C4-2B (cell line): ENCODE measurements at regions not wholly inside any gene's neighbourhood (a gene's known extent, or its start where the extent isn't known, plus 50 kb on each side); places are given as distances from the start of the nearest gene placed in this dataset.
A peak's percentile ranks its signal among the peaks of the same experiment; 100 is the strongest.

ENCODE experiments used
- CTCF ChIP-seq: fragments of 450-650 bp; conservative IDR thresholded peaks from 2 replicates; pipeline ENCODE4 v1.5.1; 2017; ENCODE audit warnings: mild to moderate bottlenecking
- ZFX ChIP-seq: fragments of 450-650 bp; IDR thresholded peaks from 2 replicates; pipeline ENCODE4 v1.6.1; 2017

- TF ChIP-seq CTCF (peak; percentile 46), ZFX (no peak)
These were observed 480.5 kb upstream of the PROK2 start for GRCh38 chr3:72265256-72266015.
